Endothelial cell of umbilical vein (primary cell): ENCODE measurements at regions not wholly inside any gene's neighbourhood (a gene's known extent, or its start where the extent isn't known, plus 50 kb on each side); places are given as distances from the start of the nearest gene placed in this dataset.

Source experiments
- BruUV-seq: library from RNA; stranded (reverse); fragments of 400-500 nt; replicated peaks from 2 replicates; lab custom pipeline; 2021; lab: Mats Ljungman, UMichigan
- CTCF ChIA-PET: fragments of 300-600, 350-600 bp; sonication (Branson Sonifier 250); formaldehyde crosslinking; loops from one replicate; lab custom pipeline; 2021; ENCODE audit warnings: antibody characterized with exemption, inconsistent platforms; lab: Charles Lee
- POLR2A ChIA-PET: fragments of 300-600, 350-600 bp; sonication (Branson Sonifier 250); formaldehyde crosslinking; loops from one replicate; lab custom pipeline; 2021; ENCODE audit warnings: antibody characterized with exemption, inconsistent platforms; lab: Charles Lee
- DNase-seq: peaks from one replicate; pipeline ENCODE4 v3.0.0-alpha.2; 2011; ENCODE audit warnings: low read depth, low spot score
- FAIRE-seq: peaks from 2 replicates; lab custom pipeline; 2011; peaks lifted over from hg19 to GRCh38; lab: Jason Lieb, UNC
- H2AFZ ChIP-seq: 2 replicates; pipeline ENCODE4 v1.6.0; 2012; ENCODE audit warnings: low read depth, low read length, control low read depth, inconsistent platforms
- H3K27ac ChIP-seq: 2 replicates; pipeline ENCODE4 v1.5.1; 2011; ENCODE audit warnings: low read depth, mild to moderate bottlenecking, control low read depth, low read length, moderate library complexity; ENCODE audit not compliant: insufficient read depth
- H3K27me3 ChIP-seq, 2 experiments: 2 replicates each; pipeline versions ENCODE4 v1.6.0 to v1.6.1; 2011; ENCODE audit warnings: low read length in 2 of 2, mixed read lengths in 1 of 2; ENCODE audit not compliant: control insufficient read depth in 2 of 2, insufficient read depth in 2 of 2
- H3K36me3 ChIP-seq, 2 experiments: 2 replicates in 1 of 2; 3 replicates in 1 of 2; pipeline ENCODE4 v1.5.1; 2011; ENCODE audit warnings: low read length in 2 of 2, mild to moderate bottlenecking in 1 of 2, moderate library complexity in 1 of 2; ENCODE audit not compliant: control insufficient read depth in 2 of 2, insufficient read depth in 2 of 2; ENCODE audit errors: extremely low read depth in 1 of 2
- H3K4me1 ChIP-seq: 3 replicates; pipeline ENCODE4 v1.5.1; 2011; ENCODE audit warnings: mild to moderate bottlenecking, low read length; ENCODE audit not compliant: control insufficient read depth, insufficient read depth; ENCODE audit errors: extremely low read depth
- H3K4me2 ChIP-seq: 2 replicates; pipeline ENCODE4 v1.6.1; 2011; ENCODE audit warnings: low read length, control low read depth, mixed read lengths; ENCODE audit not compliant: insufficient read depth
- H3K4me3 ChIP-seq, 3 experiments: fragments of 200-600 bp in 1 of 3; sonication (generic), shearing (Covaris generic) in 1 of 3; replicated peaks in 1 of 3; 2 replicates each; pipeline ENCODE4 v1.5.1; 2011 to 2016; ENCODE audit warnings: control low read depth in 3 of 3, low read length in 3 of 3, mild to moderate bottlenecking in 2 of 3, inconsistent platforms in 1 of 3, low read depth in 1 of 3, moderate library complexity in 1 of 3; ENCODE audit not compliant: insufficient read depth in 1 of 3
- H3K79me2 ChIP-seq: 2 replicates; pipeline ENCODE4 v1.6.0; 2012; ENCODE audit warnings: low read length, inconsistent platforms; ENCODE audit not compliant: control insufficient read depth, insufficient read depth
- H3K9ac ChIP-seq: replicated peaks from 2 replicates; pipeline ENCODE3; 2011; ENCODE audit warnings: low read length, control low read depth; ENCODE audit not compliant: insufficient read depth; ENCODE audit errors: extremely low read depth
- H3K9me1 ChIP-seq: replicated peaks from 3 replicates; pipeline ENCODE4 v1.6.0; 2011; ENCODE audit warnings: mild to moderate bottlenecking, low read length; ENCODE audit not compliant: control insufficient read depth, insufficient read depth; ENCODE audit errors: extremely low read depth
- H3K9me3 ChIP-seq: replicated peaks from 2 replicates; pipeline ENCODE4 v1.5.1; 2012; ENCODE audit warnings: low read length, inconsistent platforms; ENCODE audit not compliant: control insufficient read depth, insufficient read depth
- H4K20me1 ChIP-seq: replicated peaks from 2 replicates; pipeline ENCODE3; 2011; ENCODE audit warnings: mild to moderate bottlenecking, low read length; ENCODE audit not compliant: control insufficient read depth, insufficient read depth; ENCODE audit errors: extremely low read depth
- CTCF ChIP-seq, 2 donors: IDR thresholded peaks; 1 replicate in 1 of 2; 2 replicates in 1 of 2; pipeline ENCODE4 v1.5.1; 2011; ENCODE audit warnings: low read length in 2 of 2, mild to moderate bottlenecking in 2 of 2, moderate library complexity in 2 of 2, control low read depth in 1 of 2, inconsistent platforms in 1 of 2, low read depth in 1 of 2; ENCODE audit not compliant: insufficient read depth in 1 of 2; ENCODE audit errors: extremely low read depth in 1 of 2
- EZH2 ChIP-seq: IDR thresholded peaks from 2 replicates; pipeline ENCODE4 v1.6.1; 2012; ENCODE audit warnings: borderline replicate concordance, low read depth, mild to moderate bottlenecking, moderate library complexity, low read length, inconsistent platforms; ENCODE audit not compliant: severe bottlenecking
- FOS ChIP-seq: IDR thresholded peaks from 2 replicates; pipeline ENCODE4 v1.6.1; 2011; ENCODE audit warnings: mild to moderate bottlenecking, low read length, moderate library complexity, borderline replicate concordance; ENCODE audit not compliant: insufficient read depth
- GATA2 ChIP-seq: IDR thresholded peaks from 2 replicates; pipeline ENCODE4 v1.7.0; 2011; ENCODE audit warnings: low read depth, mild to moderate bottlenecking, moderate library complexity, mixed read lengths, low read length; ENCODE audit not compliant: insufficient read length, insufficient read depth
- JUN ChIP-seq: IDR thresholded peaks from 2 replicates; pipeline ENCODE4 v1.6.1; 2011; ENCODE audit warnings: borderline replicate concordance, low read depth; ENCODE audit not compliant: insufficient read length, insufficient read depth
- MAX ChIP-seq: IDR thresholded peaks from 2 replicates; pipeline ENCODE4 v1.6.1; 2011; ENCODE audit not compliant: insufficient read depth, insufficient read length
- MYC ChIP-seq: IDR thresholded peaks from one replicate; pipeline ENCODE4 v1.6.1; 2011; ENCODE audit warnings: mild to moderate bottlenecking, low read depth, low read length
- POLR2A ChIP-seq: IDR thresholded peaks from 2 replicates; pipeline ENCODE4 v1.6.1; 2012; ENCODE audit warnings: low read depth, mild to moderate bottlenecking, control low read depth, low read length
- POLR2AphosphoS5 ChIP-seq: IDR thresholded peaks from 2 replicates; pipeline ENCODE4 v1.6.1; 2012; ENCODE audit warnings: low read depth, mild to moderate bottlenecking, control low read depth, low read length, moderate library complexity; ENCODE audit not compliant: insufficient read depth
- dilution Hi-C: fragments of 300-500 bp; cut with MboI; formaldehyde crosslinking; loops from one replicate; pipeline ENCODE4 v1.15.0; 2019; ENCODE audit warnings: low sequenced_read_pairs; ENCODE audit not compliant: extremely low pct_ligation_motif_present
- intact Hi-C: fragments of 100-400 bp; cut with micrococcal nuclease; formaldehyde crosslinking; loops from one replicate; pipeline ENCODE4 v1.10.0; 2022

GRCh38 chr1:79966438-79966837 lies 959.9 kb upstream of the ADGRL4 start:
- Histone ChIP-seq H3K9me3 (no peaks in the 10 kb centered on the region), H3K36me3 (no peaks in the 10 kb centered on the region), H3K27ac (no peak overlapping the region), H3K79me2 (no peaks in the 10 kb centered on the region), H2AFZ (no peak overlapping the region), H3K4me1 (no peaks in the 10 kb centered on the region), H3K4me3 (no peak overlapping the region), H3K4me2 (no peak overlapping the region), H3K9ac (no peak overlapping the region), H3K9me1 (no peaks in the 10 kb centered on the region), H3K27me3 (no peaks in the 10 kb centered on the region), H4K20me1 (no peaks in the 10 kb centered on the region)
- no peak for FAIRE-seq
- no peak for TF ChIP-seq FOS
- TF ChIP-seq MYC: no peak
- TF ChIP-seq GATA2: no peak
- TF ChIP-seq POLR2A: no peak
- no peak for TF ChIP-seq MAX
- TF ChIP-seq CTCF (IDR thresholded peaks at IDR 0.05; ENCODE audit: extremely low read depth in 1 of 2, insufficient read depth in 1 of 2, low read depth in 1 of 2, low read length in 2 of 2): no peak
- no peak for TF ChIP-seq JUN
- TF ChIP-seq POLR2AphosphoS5: no peak
- TF ChIP-seq EZH2: no peak
- intact Hi-C loops: no loop called here
- dilution Hi-C loops: no loop called here
- DNase-seq: no peak
- BruUV-seq: no TSS peak
- ChIA-PET CTCF (no interaction called here), POLR2A (no interaction called here)
